Ureter (tissue), 1 donor: ENCODE measurements at regions not wholly inside any gene's neighbourhood (a gene's known extent, or its start where the extent isn't known, plus 50 kb on each side); places are given as distances from the start of the nearest gene placed in this dataset.

Source experiments
- DNase-seq: peaks from one replicate; pipeline ENCODE4 v3.0.0-alpha.2; 2020; ENCODE audit warnings: low spot score
- donor health status: DM: yes; HTN: yes; CAD: no.

- no peak for DNase-seq
Observed at GRCh38 chr18:78199002-78199401, 780.6 kb upstream of the SALL3 start.

GRCh38 chr18:78199611-78200010 is 780.0 kb upstream of the SALL3 start:
- DNase-seq: no peak

GRCh38 chr18:78207942-78208341 is 771.7 kb upstream of the SALL3 start:
- no peak for DNase-seq

- no peak for DNase-seq
Observed at GRCh38 chr18:78208461-78208860, 771.2 kb upstream of the SALL3 start.

GRCh38 chr18:78213361-78213994 is 766.1 kb upstream of the SALL3 start:
- no peak for DNase-seq

- DNase-seq: no peak
Observed at GRCh38 chr18:78221496-78221895, 758.1 kb upstream of the SALL3 start.

- no peak for DNase-seq
Observed at GRCh38 chr18:78228974-78229373, 750.6 kb upstream of the SALL3 start.

GRCh38 chr18:78230911-78231310 is 748.7 kb upstream of the SALL3 start:
- no peak for DNase-seq

GRCh38 chr18:78232196-78232595 is 747.4 kb upstream of the SALL3 start:
- no peak for DNase-seq

- DNase-seq: no peak
Observed at GRCh38 chr18:78237864-78238263, 741.8 kb upstream of the SALL3 start.

- no peak for DNase-seq
Observed at GRCh38 chr18:78238404-78239089, 741.1 kb upstream of the SALL3 start.

- DNase-seq: no peak
Observed at GRCh38 chr18:78239090-78239457, 740.5 kb upstream of the SALL3 start.

- DNase-seq: no peak
Observed at GRCh38 chr18:78240101-78240500, 739.5 kb upstream of the SALL3 start.

- DNase-seq: no peak
Observed at GRCh38 chr18:78240627-78241252, 738.9 kb upstream of the SALL3 start.

GRCh38 chr18:78241535-78242253 is 737.9 kb upstream of the SALL3 start:
- DNase-seq: no peak

GRCh38 chr18:78242254-78242643 is 737.4 kb upstream of the SALL3 start:
- peak; percentile 60 for DNase-seq

GRCh38 chr18:78242806-78243205 is 736.8 kb upstream of the SALL3 start:
- no peak for DNase-seq

- no peak for DNase-seq
Observed at GRCh38 chr18:78244779-78245178, 734.8 kb upstream of the SALL3 start.

- DNase-seq: no peak
Observed at GRCh38 chr18:78245451-78245850, 734.2 kb upstream of the SALL3 start.

GRCh38 chr18:78246050-78246449 is 733.6 kb upstream of the SALL3 start:
- DNase-seq: no peak

- no peak for DNase-seq
Observed at GRCh38 chr18:78246588-78246987, 733.0 kb upstream of the SALL3 start.

GRCh38 chr18:78247615-78248289 is 731.9 kb upstream of the SALL3 start:
- DNase-seq: no peak
